NCI-H1105 treated with DMSO at 0.1 percent for 48 hours (cell line): ENCODE measurements at regions not wholly inside any gene's neighbourhood (a gene's known extent, or its start where the extent isn't known, plus 50 kb on each side); places are given as distances from the start of the nearest gene placed in this dataset.

Source experiments
- DNase-seq: peaks from one replicate; lab custom pipeline; 2025; lab: John Stamatoyannopoulos, UW

- no peak for DNase-seq
Observed at GRCh38 chr9:82584349-82584863, 478.5 kb downstream of the RASEF start.

- DNase-seq, result no peak
Observed at GRCh38 chr9:82586918-82587356, 476.0 kb downstream of the RASEF start.

GRCh38 chr9:82588301-82589180 is 474.4 kb downstream of the RASEF start:
- peak; percentile 46 for DNase-seq

- no peak for DNase-seq
Observed at GRCh38 chr9:82590845-82591244, 472.1 kb downstream of the RASEF start.

- DNase-seq, result no peak
Observed at GRCh38 chr9:82593501-82593900, 469.4 kb downstream of the RASEF start.

- DNase-seq, result no peak
Observed at GRCh38 chr9:82597241-82598203, 465.4 kb downstream of the RASEF start.

GRCh38 chr9:82598241-82599039 is 464.5 kb downstream of the RASEF start:
- DNase-seq, result no peak

GRCh38 chr9:82599336-82599949 is 463.5 kb downstream of the RASEF start:
- peak; percentile 32 for DNase-seq

GRCh38 chr9:82600536-82601292 is 462.2 kb downstream of the RASEF start:
- no peak for DNase-seq

GRCh38 chr9:82601293-82601771 is 461.6 kb downstream of the RASEF start:
- DNase-seq, result no peak

GRCh38 chr9:82604947-82605656 is 457.8 kb downstream of the RASEF start:
- DNase-seq, result no peak

- no peak for DNase-seq
Observed at GRCh38 chr9:82605657-82606031, 457.3 kb downstream of the RASEF start.

GRCh38 chr9:82606071-82606470 is 456.9 kb downstream of the RASEF start:
- no peak for DNase-seq

GRCh38 chr9:82606492-82607382 is 456.2 kb downstream of the RASEF start:
- peak; percentile 21 for DNase-seq

GRCh38 chr9:82608487-82608886 is 454.5 kb downstream of the RASEF start:
- no peak for DNase-seq

GRCh38 chr9:82612942-82613341 is 450.0 kb downstream of the RASEF start:
- no peak for DNase-seq

GRCh38 chr9:82613498-82613897 is 449.4 kb downstream of the RASEF start:
- DNase-seq, result no peak

GRCh38 chr9:82616545-82616944 is 446.4 kb downstream of the RASEF start:
- DNase-seq, result no peak

GRCh38 chr9:82621447-82621846 is 441.5 kb downstream of the RASEF start:
- DNase-seq, result peak; percentile 59
